H1 (cell line): ENCODE measurements at regions not wholly inside any gene's neighbourhood (a gene's known extent, or its start where the extent isn't known, plus 50 kb on each side); places are given as distances from the start of the nearest gene placed in this dataset.

Source experiments
- CTCF ChIA-PET: fragments of 300-600 bp; sonication (Branson Sonifier 250); formaldehyde crosslinking; loops from one replicate; lab custom pipeline; 2021; ENCODE audit not compliant: partially characterized antibody; lab: Charles Lee
- POLR2A ChIA-PET: fragments of 300-600 bp; sonication (Branson Sonifier 250); formaldehyde crosslinking; loops from one replicate; lab custom pipeline; 2021; ENCODE audit warnings: inconsistent platforms; ENCODE audit not compliant: partially characterized antibody; lab: Charles Lee
- DNase-seq, 2 experiments: peaks; one replicate each; pipeline versions ENCODE4 v3.0.0 to v3.0.0-alpha.2; 2010 to 2022; ENCODE audit warnings: low spot score in 2 of 2, low read depth in 1 of 2, mixed read lengths in 1 of 2
- FAIRE-seq: peaks from 2 replicates; lab custom pipeline; 2011; peaks lifted over from hg19 to GRCh38; lab: Jason Lieb, UNC
- H2AFZ ChIP-seq: 2 replicates; pipeline ENCODE4 v1.8.1; 2012; ENCODE audit warnings: low read length, inconsistent platforms
- H2AK5ac ChIP-seq: 2 replicates; pipeline ENCODE4 v1.6.1; 2013; ENCODE audit warnings: low read depth, low read length
- H2BK120ac ChIP-seq: replicated peaks from 2 replicates; pipeline ENCODE3; 2013; ENCODE audit warnings: low read depth, low read length, inconsistent platforms
- H2BK12ac ChIP-seq: 2 replicates; pipeline ENCODE4 v1.6.1; 2013; ENCODE audit warnings: low read depth, low read length
- H2BK15ac ChIP-seq: 2 replicates; pipeline ENCODE4 v1.6.1; 2013; ENCODE audit warnings: low read length
- H2BK20ac ChIP-seq: 2 replicates; pipeline ENCODE4 v1.6.1; 2013; ENCODE audit warnings: low read length
- H2BK5ac ChIP-seq: 2 replicates; pipeline ENCODE4 v1.6.1; 2013; ENCODE audit warnings: low read depth, low read length
- H3K14ac ChIP-seq: 2 replicates; pipeline ENCODE4 v1.6.1; 2013; ENCODE audit warnings: inconsistent platforms; ENCODE audit not compliant: insufficient read length
- H3K18ac ChIP-seq: 2 replicates; pipeline ENCODE4 v1.6.1; 2013; ENCODE audit warnings: low read length; ENCODE audit errors: extremely low read depth
- H3K23ac ChIP-seq: 2 replicates; pipeline ENCODE4 v1.6.1; 2013; ENCODE audit warnings: inconsistent platforms; ENCODE audit not compliant: insufficient read length
- H3K23me2 ChIP-seq: 2 replicates; pipeline ENCODE4 v1.6.1; 2013; ENCODE audit warnings: low read depth, low read length
- H3K27ac ChIP-seq: 2 replicates; pipeline ENCODE4 v1.6.1; 2011; ENCODE audit warnings: low read depth, low read length, inconsistent platforms
- H3K27me3 ChIP-seq, 4 experiments: replicated peaks in 1 of 4; 1 replicate in 1 of 4; 2 replicates in 3 of 4; pipeline versions ENCODE4 v1.6.1 to v1.8.1; 2011 to 2013; ENCODE audit warnings: low read length in 3 of 4, mild to moderate bottlenecking in 3 of 4, inconsistent platforms in 2 of 4, mixed read lengths in 2 of 4, moderate library complexity in 1 of 4; ENCODE audit not compliant: control insufficient read depth in 3 of 4, insufficient read depth in 3 of 4; ENCODE audit errors: extremely low read depth in 1 of 4
- H3K36me3 ChIP-seq, 4 experiments: 2 replicates each; pipeline versions ENCODE4 v1.6.1 to v1.8.1; 2011 to 2013; ENCODE audit warnings: mild to moderate bottlenecking in 4 of 4, low read length in 3 of 4, moderate library complexity in 2 of 4, control low read depth in 1 of 4, inconsistent platforms in 1 of 4; ENCODE audit not compliant: insufficient read depth in 4 of 4, control insufficient read depth in 2 of 4
- H3K4ac ChIP-seq: replicated peaks from 2 replicates; pipeline ENCODE3; 2013; ENCODE audit warnings: low read length, low read depth, mixed read lengths, inconsistent platforms; ENCODE audit not compliant: insufficient read length
- H3K4me1 ChIP-seq, 4 experiments: replicated peaks in 1 of 4; 1 replicate in 1 of 4; 2 replicates in 3 of 4; pipeline versions ENCODE4 v1.6.1 to v1.8.1; 2011 to 2013; ENCODE audit warnings: low read length in 3 of 4, inconsistent platforms in 2 of 4, mixed read lengths in 1 of 4; ENCODE audit not compliant: insufficient read depth in 4 of 4, control insufficient read depth in 3 of 4
- H3K4me2 ChIP-seq, 2 experiments: 2 replicates each; pipeline versions ENCODE4 v1.6.1 to v1.8.1; 2011 to 2013; ENCODE audit warnings: low read depth in 2 of 2, low read length in 2 of 2, control low read depth in 1 of 2, inconsistent platforms in 1 of 2, mild to moderate bottlenecking in 1 of 2; ENCODE audit not compliant: insufficient read depth in 1 of 2
- H3K4me3 ChIP-seq, 4 experiments: fragments of 200-600, 300-600 bp in 1 of 4; sonication (generic), shearing (Covaris generic), sonication (Bioruptor Twin) in 1 of 4; 2 replicates each; pipeline versions ENCODE4 v1.5.1 to v1.8.1; 2011 to 2016; ENCODE audit warnings: low read length in 4 of 4, low read depth in 3 of 4, control low read depth in 2 of 4, inconsistent platforms in 2 of 4, mild to moderate bottlenecking in 2 of 4, mixed read lengths in 1 of 4, moderate library complexity in 1 of 4; ENCODE audit not compliant: insufficient read depth in 2 of 4; ENCODE audit errors: extremely low read depth in 1 of 4
- H3K56ac ChIP-seq: replicated peaks from 2 replicates; pipeline ENCODE3; 2013; ENCODE audit warnings: low read depth, mild to moderate bottlenecking, mixed read lengths, low read length, inconsistent platforms; ENCODE audit not compliant: insufficient read length
- H3K79me1 ChIP-seq: 2 replicates; pipeline ENCODE4 v1.6.1; 2013; ENCODE audit warnings: low read depth, low read length, control low read depth
- H3K79me2 ChIP-seq, 2 experiments: 2 replicates each; pipeline versions ENCODE4 v1.6.1 to v1.8.1; 2012 to 2013; ENCODE audit warnings: low read length in 2 of 2, mild to moderate bottlenecking in 2 of 2, inconsistent platforms in 1 of 2; ENCODE audit not compliant: insufficient read depth in 2 of 2, control insufficient read depth in 1 of 2
- H3K9ac ChIP-seq, 4 experiments: replicated peaks in 1 of 4; 1 replicate in 1 of 4; 2 replicates in 3 of 4; pipeline versions ENCODE4 v1.6.1 to v1.8.1; 2011 to 2013; ENCODE audit warnings: low read depth in 3 of 4, low read length in 3 of 4, control low read depth in 2 of 4, mild to moderate bottlenecking in 2 of 4, moderate library complexity in 2 of 4, inconsistent platforms in 1 of 4; ENCODE audit errors: extremely low read depth in 1 of 4
- H3K9me3 ChIP-seq, 2 experiments: 2 replicates each; pipeline versions ENCODE4 v1.6.1 to v1.8.1; 2012 to 2013; ENCODE audit warnings: mild to moderate bottlenecking in 2 of 2, moderate library complexity in 2 of 2, control low read depth in 1 of 2, inconsistent platforms in 1 of 2, low read depth in 1 of 2, low read length in 1 of 2, mixed read lengths in 1 of 2; ENCODE audit not compliant: insufficient read depth in 2 of 2
- H4K20me1 ChIP-seq, 2 experiments: replicated peaks in 1 of 2; 2 replicates each; pipeline versions ENCODE3 to v1.8.1; 2011 to 2013; ENCODE audit warnings: inconsistent platforms in 2 of 2, low read length in 2 of 2, mild to moderate bottlenecking in 1 of 2; ENCODE audit not compliant: insufficient read depth in 2 of 2, control insufficient read depth in 1 of 2
- H4K5ac ChIP-seq: 2 replicates; pipeline ENCODE4 v1.6.1; 2013; ENCODE audit warnings: low read length, low read depth, mixed read lengths, inconsistent platforms; ENCODE audit not compliant: insufficient read length
- H4K8ac ChIP-seq: 2 replicates; pipeline ENCODE4 v1.8.0; 2013; ENCODE audit warnings: mild to moderate bottlenecking, moderate library complexity, low read length, inconsistent platforms; ENCODE audit not compliant: insufficient read depth; ENCODE audit errors: extremely low read depth
- H4K91ac ChIP-seq: replicated peaks from 2 replicates; pipeline ENCODE3; 2013; ENCODE audit warnings: low read length, mixed read lengths, inconsistent platforms; ENCODE audit not compliant: insufficient read length
- BRCA1 ChIP-seq: IDR thresholded peaks from 2 replicates; pipeline ENCODE4 v1.6.1; 2012; ENCODE audit warnings: low read depth, low read length, improper control_type of control experiment
- EP300 ChIP-seq, 2 experiments: IDR thresholded peaks; 1 replicate in 1 of 2; 2 replicates in 1 of 2; pipeline ENCODE4 v1.6.1; 2011 to 2012; ENCODE audit warnings: low read depth in 2 of 2, low read length in 2 of 2, mild to moderate bottlenecking in 2 of 2, borderline replicate concordance in 1 of 2, inconsistent platforms in 1 of 2, moderate library complexity in 1 of 2
- HDAC2 ChIP-seq, 2 experiments: fragments of 300-600 bp in 1 of 2; sonication (generic) in 1 of 2; IDR thresholded peaks; 2 replicates each; pipeline ENCODE4 v1.6.1; 2011 to 2012; ENCODE audit warnings: low read depth in 2 of 2, low read length in 2 of 2, mild to moderate bottlenecking in 2 of 2, moderate library complexity in 2 of 2, borderline replicate concordance in 1 of 2, inconsistent platforms in 1 of 2
- MAFK ChIP-seq: IDR thresholded peaks from 2 replicates; pipeline ENCODE4 v1.6.1; 2012; ENCODE audit warnings: low read depth, mild to moderate bottlenecking, improper control_type of control experiment, low read length
- RAD21 ChIP-seq, 2 experiments: IDR thresholded peaks in 1 of 2; conservative IDR thresholded peaks in 1 of 2; 2 replicates each; pipeline ENCODE4 v1.6.1; 2011; ENCODE audit warnings: low read depth in 2 of 2, low read length in 2 of 2, improper control_type of control experiment in 1 of 2, inconsistent platforms in 1 of 2, mild to moderate bottlenecking in 1 of 2, moderate library complexity in 1 of 2
- SP1 ChIP-seq: IDR thresholded peaks from 2 replicates; pipeline ENCODE4 v1.6.1; 2011; ENCODE audit warnings: low read depth, low read length
- TEAD4 ChIP-seq: IDR thresholded peaks from 2 replicates; pipeline ENCODE4 v1.6.1; 2012; ENCODE audit warnings: low read depth, low read length, inconsistent platforms, mixed read lengths
- TF ChIP-seq, protein P1 (sequence below): IDR thresholded peaks from 2 replicates; pipeline ENCODE4 v1.6.1; 2012; ENCODE audit warnings: inconsistent platforms
- TF ChIP-seq, protein P2 (sequence below): IDR thresholded peaks from 2 replicates; pipeline ENCODE4 v1.6.1; 2012; ENCODE audit warnings: low read length, inconsistent platforms

GRCh38 chr4:177131736-177132135, 177.9 kb upstream of the NEIL3 start:
- Histone ChIP-seq H2BK120ac (no peak overlapping the region), H3K56ac (no peak overlapping the region), H3K4me2 (no peak overlapping the region), H3K9ac (no peak overlapping the region), H3K9me3 (peaks cover 9 to 10% of the 10 kb centered on the region in 2 experiments; a peak in 2 of 4 replicates), H2BK12ac (no peak overlapping the region), H3K23me2 (peaks cover 2% of the 10 kb centered on the region; the same call in 1 of the 2 replicates), H3K79me1 (no peaks in the 10 kb centered on the region), H3K23ac (no peak overlapping the region), H4K8ac (no peak overlapping the region), H3K18ac (no peak overlapping the region), H4K91ac (no peak overlapping the region), H3K36me3 (no peaks in the 10 kb centered on the region), H2BK5ac (no peak overlapping the region), H3K14ac (no peak overlapping the region), H2BK20ac (no peak overlapping the region), H2AFZ (no peak overlapping the region), H3K4ac (no peak overlapping the region), H3K4me3 (no peak overlapping the region), H3K79me2 (no peaks in the 10 kb centered on the region), H3K27ac (no peak overlapping the region), H2BK15ac (no peak overlapping the region), H4K20me1 (no peaks in the 10 kb centered on the region), H3K4me1 (no peaks in the 10 kb centered on the region), H2AK5ac (no peak overlapping the region), H3K27me3 (no peaks in the 10 kb centered on the region), H4K5ac (no peak overlapping the region)
- ChIA-PET POLR2A (no interaction called here), CTCF (no interaction called here)
- TF ChIP-seq, protein P1, sequence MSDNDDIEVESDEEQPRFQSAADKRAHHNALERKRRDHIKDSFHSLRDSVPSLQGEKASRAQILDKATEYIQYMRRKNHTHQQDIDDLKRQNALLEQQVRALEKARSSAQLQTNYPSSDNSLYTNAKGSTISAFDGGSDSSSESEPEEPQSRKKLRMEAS, result no peak
- no peak for TF ChIP-seq MAFK
- TF ChIP-seq SP1, result no peak
- TF ChIP-seq, protein P2, sequence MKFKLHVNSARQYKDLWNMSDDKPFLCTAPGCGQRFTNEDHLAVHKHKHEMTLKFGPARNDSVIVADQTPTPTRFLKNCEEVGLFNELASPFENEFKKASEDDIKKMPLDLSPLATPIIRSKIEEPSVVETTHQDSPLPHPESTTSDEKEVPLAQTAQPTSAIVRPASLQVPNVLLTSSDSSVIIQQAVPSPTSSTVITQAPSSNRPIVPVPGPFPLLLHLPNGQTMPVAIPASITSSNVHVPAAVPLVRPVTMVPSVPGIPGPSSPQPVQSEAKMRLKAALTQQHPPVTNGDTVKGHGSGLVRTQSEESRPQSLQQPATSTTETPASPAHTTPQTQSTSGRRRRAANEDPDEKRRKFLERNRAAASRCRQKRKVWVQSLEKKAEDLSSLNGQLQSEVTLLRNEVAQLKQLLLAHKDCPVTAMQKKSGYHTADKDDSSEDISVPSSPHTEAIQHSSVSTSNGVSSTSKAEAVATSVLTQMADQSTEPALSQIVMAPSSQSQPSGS, result no peak
- TF ChIP-seq HDAC2 (IDR thresholded peaks at IDR 0.05; ENCODE audit: borderline replicate concordance in 1 of 2, low read depth in 2 of 2, low read length in 2 of 2), result no peak
- TF ChIP-seq TEAD4, result no peak
- TF ChIP-seq RAD21 (IDR thresholded peaks at IDR 0.05 in 1 of 2, conservative IDR thresholded peaks at IDR 0.05 in 1 of 2; ENCODE audit: low read depth in 2 of 2, low read length in 2 of 2), result no peak
- no peak for TF ChIP-seq BRCA1
- no peak for TF ChIP-seq EP300 (IDR thresholded peaks at IDR 0.05; ENCODE audit: borderline replicate concordance in 1 of 2, low read depth in 2 of 2, low read length in 2 of 2)
- DNase-seq (no peak), FAIRE-seq (no peak)
